Loucy (cell line): ENCODE measurements at regions not wholly inside any gene's neighbourhood (a gene's known extent, or its start where the extent isn't known, plus 50 kb on each side); places are given as distances from the start of the nearest gene placed in this dataset.

Source experiments
- CTCF ChIP-seq: fragments of 200-600 bp; sonication (generic); conservative IDR thresholded peaks from 2 replicates; pipeline ENCODE4 v1.5.1; 2014; ENCODE audit warnings: mild to moderate bottlenecking, antibody characterized with exemption, low read length
- EZH2phosphoT487 ChIP-seq: fragments of 200-600 bp; IDR thresholded peaks from 2 replicates; pipeline ENCODE4 v1.6.1; 2018; ENCODE audit warnings: antibody characterized with exemption, mild to moderate bottlenecking, moderate library complexity, borderline replicate concordance

- TF ChIP-seq CTCF: no peak
- TF ChIP-seq EZH2phosphoT487: no peak
Measured at GRCh38 chr3:144350125-144350524, 378.5 kb downstream of the DIPK2A start.
